HEK293T (cell line): ENCODE measurements at regions not wholly inside any gene's neighbourhood (a gene's known extent, or its start where the extent isn't known, plus 50 kb on each side); places are given as distances from the start of the nearest gene placed in this dataset.

Experiments used
- BHLHE40 ChIP-seq: fragments of 450-650 bp; IDR thresholded peaks from 2 replicates; pipeline ENCODE4 v1.6.1; 2016; ENCODE audit warnings: mild to moderate bottlenecking, moderate library complexity, borderline replicate concordance
- ELF4 ChIP-seq: fragments of 450-650 bp; IDR thresholded peaks from 2 replicates; pipeline ENCODE4 v1.6.1; 2017; ENCODE audit warnings: antibody characterized with exemption
- FOXK2 ChIP-seq: fragments of 450-650 bp; IDR thresholded peaks from 2 replicates; pipeline ENCODE4 v1.6.1; 2016; ENCODE audit warnings: mild to moderate bottlenecking
- FOXM1 ChIP-seq: fragments of 450-650 bp; IDR thresholded peaks from 2 replicates; pipeline ENCODE4 v1.6.1; 2017; ENCODE audit warnings: mild to moderate bottlenecking, borderline replicate concordance
- SUZ12 ChIP-seq: fragments of 450-650 bp; IDR thresholded peaks from 2 replicates; pipeline ENCODE4 v1.6.1; 2016; ENCODE audit warnings: mild to moderate bottlenecking
- TARDBP ChIP-seq: fragments of 450-650 bp; IDR thresholded peaks from 2 replicates; pipeline ENCODE4 v1.6.1; 2016

DNA sequence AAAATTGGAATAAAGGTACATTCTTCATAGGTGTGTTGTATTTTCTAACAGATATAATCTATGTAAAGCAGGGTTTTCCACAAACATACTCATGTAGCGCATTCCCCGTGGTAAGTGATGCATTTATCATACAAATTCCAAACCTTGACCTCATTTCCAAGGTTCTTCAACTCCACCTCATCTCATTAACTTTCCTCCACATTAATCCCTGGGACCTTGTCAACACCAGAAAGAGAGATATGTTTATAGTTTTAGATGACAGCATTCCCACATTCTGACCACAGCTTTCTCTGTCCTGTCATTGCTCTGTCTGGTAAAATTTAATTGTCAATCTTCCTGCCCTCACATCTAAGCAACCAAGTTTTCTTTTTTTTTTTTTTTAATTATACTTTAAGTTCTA is 415.1 kb downstream of the TMEM161B start:
- TF ChIP-seq SUZ12, result no peak
- TF ChIP-seq FOXK2, result no peak
- no peak for TF ChIP-seq FOXM1
- TF ChIP-seq BHLHE40, result no peak
- no peak for TF ChIP-seq ELF4
- no peak for TF ChIP-seq TARDBP
